ENCODE measurements at regions not wholly inside any gene's neighbourhood (a gene's known extent, or its start where the extent isn't known, plus 50 kb on each side); places are given as distances from the start of the nearest gene placed in this dataset.

DNA sequence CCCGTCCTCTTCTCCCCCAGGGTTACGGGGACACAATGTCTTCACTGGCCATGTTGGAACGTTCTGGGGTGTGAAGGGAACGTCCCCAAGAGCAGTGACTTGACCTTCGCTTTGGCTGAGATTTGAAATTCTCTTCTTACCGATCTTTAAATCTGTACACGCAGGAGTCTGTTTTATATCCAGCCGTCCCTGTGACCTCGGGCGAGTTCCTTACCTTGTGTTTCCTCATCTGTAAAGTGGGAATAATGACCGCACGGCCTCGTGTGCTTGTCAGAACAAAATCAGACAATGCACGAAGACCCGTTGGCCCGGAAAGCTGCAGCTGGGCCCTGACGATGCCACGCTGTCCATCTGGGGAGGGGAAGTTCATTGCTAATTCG lies 454.3 kb downstream of the PREX1 start:
- DNase-seq (ENCODE audit: low spot score), result no peak
- Histone ChIP-seq H2AFZ (ENCODE audit: low read length) (no peak overlapping the region), H3K4me1 (ENCODE audit: insufficient read depth, low read length) (peaks cover 91% of the 10 kb centered on the region), H3K27me3 (ENCODE audit: control insufficient read depth in 1 of 2, insufficient read depth in 2 of 2, low read length in 2 of 2) (no peaks in the 10 kb centered on the region), H3K4me2 (ENCODE audit: low read depth, low read length) (peak overlapping the region; percentile 30), H3K9me3 (ENCODE audit: low read length) (no peaks in the 10 kb centered on the region), H3K4me3 (replicated peaks in 1 of 3; ENCODE audit: insufficient read depth in 1 of 3, low read depth in 2 of 3, low read length in 3 of 3) (peak overlapping the region in 1 of 3 experiments; percentile 14; a peak in 1 of 6 replicates), H3K9ac (ENCODE audit: insufficient read depth, low read depth, low read length) (peak overlapping the region; percentile 40), H3K79me2 (ENCODE audit: insufficient read depth, low read length) (no peaks in the 10 kb centered on the region), H4K20me1 (ENCODE audit: insufficient read depth, low read length) (no peaks in the 10 kb centered on the region), H3K36me3 (replicated peaks in 1 of 2; ENCODE audit: control insufficient read depth in 1 of 2, insufficient read depth in 2 of 2, low read length in 2 of 2) (no peaks in the 10 kb centered on the region), H3K27ac (ENCODE audit: extremely low read length, insufficient read depth, low read length) (peak overlapping the region; percentile 90)
- POLR2A ChIA-PET, result interaction anchor here (0.8 to 5.0 kb wide), 13 partner anchors 8 to 1015 kb away, joined by 3 to 35 read pairs (median 7); no protein-coding TSS in a partner anchor
- CTCF ChIA-PET (ENCODE audit: low intra/inter-chr PET ratio, low total read pairs), result no interaction called here
- intact Hi-C loops (cut with micrococcal nuclease; ENCODE audit: unreplicated experiment), result loop anchor here (1.0 to 10.0 kb wide), 2 partner anchors 21 to 551 kb away; partner anchors contain the start of gene ARFGEF2
- no peak for ATAC-seq
- 84% methylated on average over 19 of the region's 19 CpGs for WGBS (ENCODE audit: low lambda C conversion rate)
- in situ Hi-C loops (cut with HindIII; ENCODE audit: extremely low pct_ligation_motif_present, low pct_unique_long_range_greater_than_20kb), result loop anchor here (10.0 kb wide), 1 partner anchor 399 kb away; no protein-coding TSS in a partner anchor
- TSS peak; percentile 67 for BruUV-seq (replicated peaks)
- FAIRE-seq, result no peak
- TF ChIP-seq, protein P1, sequence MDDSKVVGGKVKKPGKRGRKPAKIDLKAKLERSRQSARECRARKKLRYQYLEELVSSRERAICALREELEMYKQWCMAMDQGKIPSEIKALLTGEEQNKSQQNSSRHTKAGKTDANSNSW (CRISPR knock-in tag; IDR thresholded peaks at IDR 0.05; ENCODE audit: borderline replicate concordance), result no peak
- TF ChIP-seq ZBTB3 (CRISPR knock-in tag; IDR thresholded peaks at IDR 0.05; ENCODE audit: borderline replicate concordance, low read depth) (no peak), SMAD3 (CRISPR knock-in tag; IDR thresholded peaks at IDR 0.05) (no peak), PHF20 (CRISPR knock-in tag; IDR thresholded peaks at IDR 0.05) (no peak), MATR3 (CRISPR knock-in tag; IDR thresholded peaks at IDR 0.05) (no peak), PRPF4 (IDR thresholded peaks at IDR 0.05; ENCODE audit: low read depth, low read length, poor library complexity, severe bottlenecking) (peak; percentile 95), TGIF2 (CRISPR knock-in tag; IDR thresholded peaks at IDR 0.05) (no peak), ZNF33B (CRISPR knock-in tag; IDR thresholded peaks at IDR 0.05) (no peak), ZNF230 (CRISPR knock-in tag; IDR thresholded peaks at IDR 0.05) (no peak), SALL1 (CRISPR knock-in tag; IDR thresholded peaks at IDR 0.05) (0 out of 2 replicates have a peak, but pooled peaks have one; percentile 1), ZNF224 (CRISPR knock-in tag; IDR thresholded peaks at IDR 0.05) (no peak), KLF11 (CRISPR knock-in tag; IDR thresholded peaks at IDR 0.05) (no peak)
- TF ChIP-seq, protein P2, sequence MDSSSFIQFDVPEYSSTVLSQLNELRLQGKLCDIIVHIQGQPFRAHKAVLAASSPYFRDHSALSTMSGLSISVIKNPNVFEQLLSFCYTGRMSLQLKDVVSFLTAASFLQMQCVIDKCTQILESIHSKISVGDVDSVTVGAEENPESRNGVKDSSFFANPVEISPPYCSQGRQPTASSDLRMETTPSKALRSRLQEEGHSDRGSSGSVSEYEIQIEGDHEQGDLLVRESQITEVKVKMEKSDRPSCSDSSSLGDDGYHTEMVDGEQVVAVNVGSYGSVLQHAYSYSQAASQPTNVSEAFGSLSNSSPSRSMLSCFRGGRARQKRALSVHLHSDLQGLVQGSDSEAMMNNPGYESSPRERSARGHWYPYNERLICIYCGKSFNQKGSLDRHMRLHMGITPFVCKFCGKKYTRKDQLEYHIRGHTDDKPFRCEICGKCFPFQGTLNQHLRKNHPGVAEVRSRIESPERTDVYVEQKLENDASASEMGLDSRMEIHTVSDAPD (CRISPR knock-in tag; IDR thresholded peaks at IDR 0.05), result no peak
- TF ChIP-seq, protein P3, sequence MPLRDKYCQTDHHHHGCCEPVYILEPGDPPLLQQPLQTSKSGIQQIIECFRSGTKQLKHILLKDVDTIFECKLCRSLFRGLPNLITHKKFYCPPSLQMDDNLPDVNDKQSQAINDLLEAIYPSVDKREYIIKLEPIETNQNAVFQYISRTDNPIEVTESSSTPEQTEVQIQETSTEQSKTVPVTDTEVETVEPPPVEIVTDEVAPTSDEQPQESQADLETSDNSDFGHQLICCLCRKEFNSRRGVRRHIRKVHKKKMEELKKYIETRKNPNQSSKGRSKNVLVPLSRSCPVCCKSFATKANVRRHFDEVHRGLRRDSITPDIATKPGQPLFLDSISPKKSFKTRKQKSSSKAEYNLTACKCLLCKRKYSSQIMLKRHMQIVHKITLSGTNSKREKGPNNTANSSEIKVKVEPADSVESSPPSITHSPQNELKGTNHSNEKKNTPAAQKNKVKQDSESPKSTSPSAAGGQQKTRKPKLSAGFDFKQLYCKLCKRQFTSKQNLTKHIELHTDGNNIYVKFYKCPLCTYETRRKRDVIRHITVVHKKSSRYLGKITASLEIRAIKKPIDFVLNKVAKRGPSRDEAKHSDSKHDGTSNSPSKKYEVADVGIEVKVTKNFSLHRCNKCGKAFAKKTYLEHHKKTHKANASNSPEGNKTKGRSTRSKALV (CRISPR knock-in tag; IDR thresholded peaks at IDR 0.05), result no peak
- TF ChIP-seq, protein P4, sequence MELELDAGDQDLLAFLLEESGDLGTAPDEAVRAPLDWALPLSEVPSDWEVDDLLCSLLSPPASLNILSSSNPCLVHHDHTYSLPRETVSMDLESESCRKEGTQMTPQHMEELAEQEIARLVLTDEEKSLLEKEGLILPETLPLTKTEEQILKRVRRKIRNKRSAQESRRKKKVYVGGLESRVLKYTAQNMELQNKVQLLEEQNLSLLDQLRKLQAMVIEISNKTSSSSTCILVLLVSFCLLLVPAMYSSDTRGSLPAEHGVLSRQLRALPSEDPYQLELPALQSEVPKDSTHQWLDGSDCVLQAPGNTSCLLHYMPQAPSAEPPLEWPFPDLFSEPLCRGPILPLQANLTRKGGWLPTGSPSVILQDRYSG (CRISPR knock-in tag; IDR thresholded peaks at IDR 0.05), result no peak
- TF ChIP-seq, protein P5, sequence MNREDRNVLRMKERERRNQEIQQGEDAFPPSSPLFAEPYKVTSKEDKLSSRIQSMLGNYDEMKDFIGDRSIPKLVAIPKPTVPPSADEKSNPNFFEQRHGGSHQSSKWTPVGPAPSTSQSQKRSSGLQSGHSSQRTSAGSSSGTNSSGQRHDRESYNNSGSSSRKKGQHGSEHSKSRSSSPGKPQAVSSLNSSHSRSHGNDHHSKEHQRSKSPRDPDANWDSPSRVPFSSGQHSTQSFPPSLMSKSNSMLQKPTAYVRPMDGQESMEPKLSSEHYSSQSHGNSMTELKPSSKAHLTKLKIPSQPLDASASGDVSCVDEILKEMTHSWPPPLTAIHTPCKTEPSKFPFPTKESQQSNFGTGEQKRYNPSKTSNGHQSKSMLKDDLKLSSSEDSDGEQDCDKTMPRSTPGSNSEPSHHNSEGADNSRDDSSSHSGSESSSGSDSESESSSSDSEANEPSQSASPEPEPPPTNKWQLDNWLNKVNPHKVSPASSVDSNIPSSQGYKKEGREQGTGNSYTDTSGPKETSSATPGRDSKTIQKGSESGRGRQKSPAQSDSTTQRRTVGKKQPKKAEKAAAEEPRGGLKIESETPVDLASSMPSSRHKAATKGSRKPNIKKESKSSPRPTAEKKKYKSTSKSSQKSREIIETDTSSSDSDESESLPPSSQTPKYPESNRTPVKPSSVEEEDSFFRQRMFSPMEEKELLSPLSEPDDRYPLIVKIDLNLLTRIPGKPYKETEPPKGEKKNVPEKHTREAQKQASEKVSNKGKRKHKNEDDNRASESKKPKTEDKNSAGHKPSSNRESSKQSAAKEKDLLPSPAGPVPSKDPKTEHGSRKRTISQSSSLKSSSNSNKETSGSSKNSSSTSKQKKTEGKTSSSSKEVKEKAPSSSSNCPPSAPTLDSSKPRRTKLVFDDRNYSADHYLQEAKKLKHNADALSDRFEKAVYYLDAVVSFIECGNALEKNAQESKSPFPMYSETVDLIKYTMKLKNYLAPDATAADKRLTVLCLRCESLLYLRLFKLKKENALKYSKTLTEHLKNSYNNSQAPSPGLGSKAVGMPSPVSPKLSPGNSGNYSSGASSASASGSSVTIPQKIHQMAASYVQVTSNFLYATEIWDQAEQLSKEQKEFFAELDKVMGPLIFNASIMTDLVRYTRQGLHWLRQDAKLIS (CRISPR knock-in tag; IDR thresholded peaks at IDR 0.05), result no peak
- TF ChIP-seq, protein P6, sequence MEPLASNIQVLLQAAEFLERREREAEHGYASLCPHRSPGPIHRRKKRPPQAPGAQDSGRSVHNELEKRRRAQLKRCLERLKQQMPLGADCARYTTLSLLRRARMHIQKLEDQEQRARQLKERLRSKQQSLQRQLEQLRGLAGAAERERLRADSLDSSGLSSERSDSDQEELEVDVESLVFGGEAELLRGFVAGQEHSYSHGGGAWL (CRISPR knock-in tag; IDR thresholded peaks at IDR 0.05), result no peak
